Gastrocnemius medialis (tissue), 4 donors: ENCODE measurements at regions not wholly inside any gene's neighbourhood (a gene's known extent, or its start where the extent isn't known, plus 50 kb on each side); places are given as distances from the start of the nearest gene placed in this dataset.

ENCODE experiments used
- ATAC-seq, 2 donors: fragments of 150-250 bp; one replicate each; pipeline ENCODE4 v1.9.1; 2016
- DNase-seq, 2 donors: peaks; one replicate each; pipeline ENCODE4 v3.0.0-alpha.2; 2019
- H3K27ac ChIP-seq, 4 donors: fragments of 200-600 bp; sonication (generic); 1 replicate in 1 of 4; 2 replicates in 3 of 4; pipeline ENCODE4 v1.5.1; 2016 to 2018; ENCODE audit warnings: mild to moderate bottlenecking in 2 of 4, moderate library complexity in 1 of 4
- H3K27me3 ChIP-seq, 3 donors: fragments of 200-600 bp; sonication (generic) in 2 of 3; 1 replicate in 1 of 3; 2 replicates in 2 of 3; pipeline versions ENCODE4 v1.5.1 to v1.6.0; 2016 to 2019; ENCODE audit warnings: mild to moderate bottlenecking in 1 of 3, moderate library complexity in 1 of 3
- H3K36me3 ChIP-seq, 2 donors: fragments of 200-600 bp; sonication (generic) in 1 of 2; one replicate each; pipeline ENCODE4 v1.5.1; 2017 to 2018
- H3K4me1 ChIP-seq, 2 donors: fragments of 200-600 bp; sonication (generic) in 1 of 2; one replicate each; pipeline ENCODE4 v1.5.1; 2016 to 2017; ENCODE audit warnings: mild to moderate bottlenecking in 2 of 2
- H3K4me3 ChIP-seq, 4 donors: fragments of 200-600 bp; sonication (generic) in 3 of 4; 1 replicate in 1 of 4; 2 replicates in 3 of 4; pipeline ENCODE4 v1.5.1; 2016 to 2019; ENCODE audit warnings: mild to moderate bottlenecking in 2 of 4
- H3K9me3 ChIP-seq, 3 donors: fragments of 200-600 bp; sonication (generic) in 2 of 3; 1 replicate in 1 of 3; 2 replicates in 2 of 3; pipeline ENCODE4 v1.5.1; 2016 to 2019
- CTCF ChIP-seq, 5 experiments: fragments of 450-650 bp in 3 of 5; fragments of 200-600 bp in 2 of 5; sonication (generic) in 2 of 5; IDR thresholded peaks in 4 of 5; conservative IDR thresholded peaks in 1 of 5; 1 replicate in 4 of 5; 2 replicates in 1 of 5; pipeline ENCODE4 v1.5.1; 2016 to 2019; ENCODE audit warnings: antibody characterized with exemption in 5 of 5, mild to moderate bottlenecking in 3 of 5, moderate library complexity in 3 of 5
- POLR2A ChIP-seq, 2 donors: fragments of 450-650 bp; IDR thresholded peaks; one replicate each; pipeline ENCODE4 v1.6.1; 2017; ENCODE audit warnings: antibody characterized with exemption in 2 of 2, mild to moderate bottlenecking in 2 of 2, moderate library complexity in 2 of 2
- in situ Hi-C, 4 donors: fragments of 200-750 bp; cut with MboI; loops; one replicate each; pipeline versions ENCODE4 v1.15.0 to v1.8.0; 2017; ENCODE audit warnings: low sequenced_read_pairs in 4 of 4
- intact Hi-C: fragments of 100-400 bp; cut with DNase I; formaldehyde crosslinking; loops from one replicate; pipeline ENCODE4 v1.15.1; 2023; ENCODE audit warnings: low total_unique reads

GRCh38 chr10:43851030-43851429, 202.3 kb upstream of the ZNF32 start:
- ATAC-seq, result no peak
- Histone ChIP-seq H3K4me1 (no peaks in the 10 kb centered on the region), H3K9me3 (no peaks in the 10 kb centered on the region), H3K27me3 (no peaks in the 10 kb centered on the region), H3K4me3 (no peak overlapping the region), H3K27ac (no peak overlapping the region), H3K36me3 (no peaks in the 10 kb centered on the region)
- DNase-seq, result no peak
- intact Hi-C loops (no loop called here), in situ Hi-C loops (no loop called here)
- TF ChIP-seq CTCF (IDR thresholded peaks at IDR 0.05 in 4 of 5, conservative IDR thresholded peaks at IDR 0.05 in 1 of 5) (no peak), POLR2A (IDR thresholded peaks at IDR 0.05) (no peak)

DNA sequence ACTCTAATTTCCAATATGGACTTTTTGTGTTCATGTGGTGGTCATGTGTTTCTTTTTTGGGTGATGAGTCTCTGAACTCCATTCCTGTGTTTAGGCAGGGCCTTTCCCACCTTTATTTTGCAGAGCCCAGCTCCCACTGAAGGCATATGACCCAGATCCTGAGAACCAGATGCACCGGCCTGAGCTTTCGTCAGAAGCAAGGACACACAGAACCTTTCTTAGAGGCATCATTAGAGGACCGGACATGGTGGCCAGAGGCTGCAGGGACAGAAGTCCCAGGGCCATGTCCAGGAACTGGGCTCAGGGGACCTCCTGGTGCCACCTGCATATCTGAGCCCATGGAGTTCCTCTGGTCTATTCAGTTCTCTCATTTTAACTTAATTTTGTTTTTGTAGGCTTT, 200.9 kb upstream of the ZNF32 start:
- in situ Hi-C loops (no loop called here), intact Hi-C loops (loop anchor here (5.0 kb wide), 1 partner anchor 157 kb away; no protein-coding TSS in a partner anchor)
- ATAC-seq, result no peak
- Histone ChIP-seq H3K4me1 (no peaks in the 10 kb centered on the region), H3K36me3 (no peaks in the 10 kb centered on the region), H3K4me3 (no peak overlapping the region), H3K27ac (no peak overlapping the region), H3K9me3 (no peaks in the 10 kb centered on the region), H3K27me3 (no peaks in the 10 kb centered on the region)
- DNase-seq, result no peak
- TF ChIP-seq CTCF (IDR thresholded peaks at IDR 0.05 in 4 of 5, conservative IDR thresholded peaks at IDR 0.05 in 1 of 5), result no peak
- TF ChIP-seq POLR2A (IDR thresholded peaks at IDR 0.05), result no peak

DNA sequence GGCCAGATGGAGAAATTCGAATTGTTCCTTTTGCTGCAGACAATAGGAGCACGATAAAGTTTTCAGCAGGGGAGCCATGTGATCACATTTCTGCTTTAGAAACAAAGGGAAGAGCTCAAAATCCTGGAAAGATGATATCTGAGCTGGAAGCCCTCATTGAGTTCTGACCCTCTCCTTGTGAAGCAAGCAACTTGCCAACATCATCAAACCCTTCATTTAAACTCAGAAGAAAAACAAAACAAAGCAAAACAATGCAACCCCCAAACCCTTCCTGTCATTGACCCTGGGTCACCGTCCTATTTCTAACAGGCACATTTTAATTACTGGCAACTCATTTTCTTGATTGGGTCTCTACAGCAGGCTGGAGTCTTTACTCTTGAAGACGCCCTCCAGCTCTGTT, 198.3 kb upstream of the ZNF32 start:
- intact Hi-C loops, result loop anchor here (5.0 kb wide), 1 partner anchor 155 kb away; no protein-coding TSS in a partner anchor
- DNase-seq (no peak), ATAC-seq (peak; percentile 25 to 43)
- H3K27me3 ChIP-seq, result no peaks in the 10 kb centered on the region
- TF ChIP-seq POLR2A (IDR thresholded peaks at IDR 0.05) (no peak), CTCF (IDR thresholded peaks at IDR 0.05 in 4 of 5, conservative IDR thresholded peaks at IDR 0.05 in 1 of 5) (no peak)
- in situ Hi-C loops, result no loop called here
- H3K27ac ChIP-seq, result peak overlapping the region; percentile 29 to 72 (median 47)
- H3K4me1 ChIP-seq, result no peaks in the 10 kb centered on the region
- H3K36me3 ChIP-seq, result no peaks in the 10 kb centered on the region
- no peaks in the 10 kb centered on the region for H3K9me3 ChIP-seq
- H3K4me3 ChIP-seq, result no peak overlapping the region

DNA sequence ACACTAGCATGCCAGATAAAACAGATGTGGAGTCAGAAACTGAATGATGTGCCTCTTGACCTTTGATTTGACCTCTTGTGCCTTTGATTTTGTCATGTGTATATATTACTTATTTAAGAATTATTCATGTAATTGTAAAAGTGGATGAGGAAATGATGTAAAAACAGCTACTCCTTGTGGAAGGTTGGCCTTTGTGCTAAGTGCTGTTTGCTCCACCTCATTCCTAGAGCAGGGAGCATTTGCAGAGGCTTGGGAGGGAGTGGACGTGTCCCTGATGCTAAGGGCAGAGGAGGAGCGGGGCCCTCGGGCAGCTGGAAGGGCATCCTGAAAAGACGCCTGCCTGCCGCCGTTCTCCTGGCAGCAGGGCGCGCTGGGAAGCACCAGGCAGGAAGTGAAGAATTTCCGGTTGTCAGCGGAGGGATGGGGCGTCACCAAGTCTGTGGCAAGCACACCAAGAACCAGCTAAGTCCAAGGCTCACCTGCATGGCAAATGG, 197.6 kb upstream of the ZNF32 start:
- Histone ChIP-seq H3K4me1 (no peaks in the 10 kb centered on the region), H3K27ac (peak overlapping the region; percentile 39 to 72 (median 48)), H3K4me3 (no peak overlapping the region), H3K9me3 (no peaks in the 10 kb centered on the region), H3K27me3 (no peaks in the 10 kb centered on the region), H3K36me3 (no peaks in the 10 kb centered on the region)
- TF ChIP-seq CTCF (IDR thresholded peaks at IDR 0.05 in 4 of 5, conservative IDR thresholded peaks at IDR 0.05 in 1 of 5), result no peak
- TF ChIP-seq POLR2A (IDR thresholded peaks at IDR 0.05), result no peak
- intact Hi-C loops (loop anchor here (5.0 kb wide), 1 partner anchor 154 kb away; no protein-coding TSS in a partner anchor), in situ Hi-C loops (no loop called here)
- ATAC-seq (peak; percentile 45 to 62), DNase-seq (no peak)

DNA sequence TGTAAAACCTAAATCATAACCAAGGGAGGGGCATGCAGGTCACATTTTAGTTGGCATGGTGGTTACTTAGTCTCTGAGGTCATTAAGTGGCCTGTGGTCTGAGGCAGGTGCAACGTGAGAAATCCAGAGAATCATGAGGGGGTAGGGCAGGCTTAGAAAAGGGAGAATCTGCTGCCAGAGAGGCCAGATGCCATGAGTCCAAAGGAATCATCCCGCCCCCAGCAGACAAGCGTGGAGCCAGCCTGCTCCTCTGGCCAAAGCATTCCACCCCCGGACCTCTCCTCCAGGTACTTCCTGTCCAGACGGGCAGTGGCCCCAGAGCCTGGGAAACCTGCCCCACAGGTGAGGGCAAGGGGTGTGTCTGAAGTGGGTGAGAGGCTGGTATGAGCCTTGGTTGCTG, 196.4 kb upstream of the ZNF32 start:
- Histone ChIP-seq H3K4me1 (no peaks in the 10 kb centered on the region), H3K27ac (peak overlapping the region in 3 of 4 donors; percentile 39 to 72 (median 42)), H3K36me3 (no peaks in the 10 kb centered on the region), H3K27me3 (no peaks in the 10 kb centered on the region), H3K4me3 (no peak overlapping the region), H3K9me3 (no peaks in the 10 kb centered on the region)
- no peak for DNase-seq
- in situ Hi-C loops (no loop called here), intact Hi-C loops (loop anchor here (5.0 kb wide), 1 partner anchor 153 kb away; no protein-coding TSS in a partner anchor)
- TF ChIP-seq POLR2A (IDR thresholded peaks at IDR 0.05) (no peak), CTCF (IDR thresholded peaks at IDR 0.05 in 4 of 5, conservative IDR thresholded peaks at IDR 0.05 in 1 of 5) (no peak)
- no peak for ATAC-seq
